Prostate gland (tissue), 2 donors: ENCODE measurements at regions not wholly inside any gene's neighbourhood (a gene's known extent, or its start where the extent isn't known, plus 50 kb on each side); places are given as distances from the start of the nearest gene placed in this dataset.
A peak's percentile ranks its signal among the peaks of the same experiment; 100 is the strongest.

Source experiments
- DNase-seq: peaks from one replicate; pipeline ENCODE4 v3.0.0-alpha.2; 2019; ENCODE audit warnings: low spot score
- H3K27ac ChIP-seq, 2 donors: fragments of 200-600 bp; sonication (generic); 2 replicates each; pipeline ENCODE4 v1.5.1; 2017 to 2019
- H3K27me3 ChIP-seq: fragments of 200-600 bp; sonication (generic); replicated peaks from 2 replicates; pipeline ENCODE4 v1.5.1; 2019; ENCODE audit not compliant: insufficient read depth
- H3K36me3 ChIP-seq, 2 donors: fragments of 200-600 bp; sonication (generic); 1 replicate in 1 of 2; 2 replicates in 1 of 2; pipeline versions ENCODE4 v1.5.1 to v1.8.1; 2017 to 2019
- H3K4me1 ChIP-seq: fragments of 200-600 bp; sonication (generic); replicated peaks from 2 replicates; pipeline ENCODE4 v1.5.1; 2019
- H3K4me3 ChIP-seq, 2 donors: fragments of 200-600 bp; sonication (generic); 2 replicates each; pipeline ENCODE4 v1.5.1; 2017 to 2019
- H3K9me3 ChIP-seq: fragments of 200-600 bp; sonication (generic); 2 replicates; pipeline ENCODE4 v1.5.1; 2017
- CTCF ChIP-seq, 4 experiments: fragments of 200-600 bp in 2 of 4; fragments of 450-650 bp in 2 of 4; sonication (generic) in 2 of 4; IDR thresholded peaks; 1 replicate in 3 of 4; 2 replicates in 1 of 4; pipeline ENCODE4 v1.5.1; 2016 to 2019; ENCODE audit warnings: antibody characterized with exemption in 4 of 4, mild to moderate bottlenecking in 2 of 4, moderate library complexity in 2 of 4
- POLR2A ChIP-seq: fragments of 450-650 bp; IDR thresholded peaks from one replicate; pipeline ENCODE4 v1.6.1; 2016; ENCODE audit warnings: antibody characterized with exemption, mild to moderate bottlenecking
- POLR2AphosphoS5 ChIP-seq: sonication (generic); formaldehyde crosslinking; IDR thresholded peaks from one replicate; pipeline ENCODE4 v1.6.1; 2017; ENCODE audit warnings: antibody characterized with exemption
- WGBS: methylation state at CpG from one replicate; pipeline ENCODE4 v1.1.5; 2018; 5-methylcytosine and 5-hydroxymethylcytosine counted together
- intact Hi-C: fragments of 100-400 bp; cut with DNase I; formaldehyde crosslinking; loops from one replicate; pipeline ENCODE4 v1.14.2; 2022

GRCh38 chr2:42872721-42873120, 80.3 kb upstream of the HAAO start:
- no peak for DNase-seq
- peaks cover 7% of the 10 kb centered on the region for H3K4me1 ChIP-seq
- intact Hi-C loops, result no loop called here

GRCh38 chr2:42871372-42871771, 79.0 kb upstream of the HAAO start:
- Histone ChIP-seq H3K4me1 (peaks cover 7% of the 10 kb centered on the region), H3K4me3 (no peak overlapping the region), H3K36me3 (no peaks in the 10 kb centered on the region), H3K27ac (no peak overlapping the region), H3K9me3 (no peaks in the 10 kb centered on the region), H3K27me3 (no peaks in the 10 kb centered on the region)
- WGBS, result 95% methylated on average over 4 of the region's 4 CpGs
- intact Hi-C loops, result no loop called here
- no peak for DNase-seq
- no peak for TF ChIP-seq POLR2AphosphoS5

More at GRCh38 chr2:42872721-42873120, 80.3 kb upstream of the HAAO start:
- WGBS, result 70% methylated on average over 3 of the region's 3 CpGs
- Histone ChIP-seq H3K27me3 (no peaks in the 10 kb centered on the region), H3K27ac (no peak overlapping the region), H3K4me3 (no peak overlapping the region), H3K36me3 (no peaks in the 10 kb centered on the region), H3K9me3 (no peaks in the 10 kb centered on the region)
- TF ChIP-seq CTCF (IDR thresholded peaks at IDR 0.05) (no peak), POLR2AphosphoS5 (no peak), POLR2A (no peak)

GRCh38 chr2:42868874-42869273, 76.5 kb upstream of the HAAO start:
- H3K36me3 ChIP-seq, result no peaks in the 10 kb centered on the region
- intact Hi-C loops, result loop anchor here (5.0 kb wide), 2 partner anchors 33 to 58 kb away; no protein-coding TSS in a partner anchor
- no peak overlapping the region for H3K4me3 ChIP-seq
- no peaks in the 10 kb centered on the region for H3K4me1 ChIP-seq
- TF ChIP-seq POLR2A, result no peak
- no peak for TF ChIP-seq POLR2AphosphoS5
- TF ChIP-seq CTCF (IDR thresholded peaks at IDR 0.05), result no peak
- 93% methylated on average over 2 of the region's 2 CpGs for WGBS
- no peaks in the 10 kb centered on the region for H3K27me3 ChIP-seq
- DNase-seq, result no peak
- no peaks in the 10 kb centered on the region for H3K9me3 ChIP-seq
- no peak overlapping the region for H3K27ac ChIP-seq

GRCh38 chr2:42868096-42868495, 75.7 kb upstream of the HAAO start:
- H3K36me3 ChIP-seq, result no peaks in the 10 kb centered on the region
- H3K4me1 ChIP-seq, result no peaks in the 10 kb centered on the region
- no peaks in the 10 kb centered on the region for H3K27me3 ChIP-seq
- TF ChIP-seq POLR2AphosphoS5, result no peak
- TF ChIP-seq CTCF (IDR thresholded peaks at IDR 0.05), result no peak
- TF ChIP-seq POLR2A, result no peak
- H3K4me3 ChIP-seq, result no peak overlapping the region
- H3K9me3 ChIP-seq, result no peaks in the 10 kb centered on the region
- 94% methylated on average over 3 of the region's 3 CpGs for WGBS
- intact Hi-C loops, result loop anchor here (5.0 kb wide), 2 partner anchors 34 to 59 kb away; no protein-coding TSS in a partner anchor
- DNase-seq, result no peak
- H3K27ac ChIP-seq, result peak overlapping the region; percentile 53 to 68

- intact Hi-C loops, result loop anchor here (5.0 kb wide), 2 partner anchors 35 to 60 kb away; no protein-coding TSS in a partner anchor
- Histone ChIP-seq H3K36me3 (no peaks in the 10 kb centered on the region), H3K9me3 (no peaks in the 10 kb centered on the region), H3K4me3 (no peak overlapping the region), H3K27ac (peak overlapping the region; percentile 53 to 68), H3K4me1 (no peaks in the 10 kb centered on the region), H3K27me3 (no peaks in the 10 kb centered on the region)
- TF ChIP-seq POLR2AphosphoS5 (peak; percentile 83), POLR2A (no peak)
- WGBS, result 39% methylated on average over 11 of the region's 11 CpGs
- DNase-seq, result peak; percentile 75
Measured at GRCh38 chr2:42867093-42868065, 75.0 kb upstream of the HAAO start.
